KBM-7 (cell line): ENCODE measurements at regions not wholly inside any gene's neighbourhood (a gene's known extent, or its start where the extent isn't known, plus 50 kb on each side); places are given as distances from the start of the nearest gene placed in this dataset.
"Not testable (repeated sequence)": the region's sequence is repeated elsewhere in the genome, so short reads cannot be mapped to it uniquely, and the experiment has no call there.

Experiments
- DNase-seq: peaks from one replicate; pipeline ENCODE4 v3.0.0-alpha.2; 2015
- in situ Hi-C: fragments of 300-500 bp; cut with MboI; formaldehyde crosslinking; loops from 2 replicates; pipeline ENCODE4 v1.14.3; 2020; ENCODE audit warnings: low sequenced_read_pairs, low pct_unique_long_range_greater_than_20kb, mixed read lengths

DNA sequence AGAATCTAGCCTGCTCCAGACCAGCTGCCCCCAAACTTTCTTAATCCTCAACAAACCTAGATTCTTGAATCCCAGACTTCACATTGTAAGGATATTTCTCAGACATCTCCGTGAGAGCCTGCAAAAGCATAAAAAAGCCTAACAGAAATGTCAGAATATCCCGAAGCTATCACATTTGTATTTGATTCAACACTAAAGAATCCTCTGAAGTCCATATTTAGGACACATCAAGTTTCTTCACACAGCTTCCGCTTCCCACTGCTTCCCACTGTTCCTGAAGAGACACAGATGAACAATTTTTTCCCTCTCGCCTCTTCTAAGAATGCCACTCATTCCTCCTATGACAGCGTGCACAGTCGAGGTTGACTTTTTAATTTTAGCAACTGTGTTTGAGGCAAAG, 396.2 kb upstream of the IGFBP3 start:
- in situ Hi-C loops, result loop anchor here (25.0 kb wide), 1 partner anchor 405 kb away; the partner anchor contains the start of gene IGFBP3
- no peak for DNase-seq

DNA sequence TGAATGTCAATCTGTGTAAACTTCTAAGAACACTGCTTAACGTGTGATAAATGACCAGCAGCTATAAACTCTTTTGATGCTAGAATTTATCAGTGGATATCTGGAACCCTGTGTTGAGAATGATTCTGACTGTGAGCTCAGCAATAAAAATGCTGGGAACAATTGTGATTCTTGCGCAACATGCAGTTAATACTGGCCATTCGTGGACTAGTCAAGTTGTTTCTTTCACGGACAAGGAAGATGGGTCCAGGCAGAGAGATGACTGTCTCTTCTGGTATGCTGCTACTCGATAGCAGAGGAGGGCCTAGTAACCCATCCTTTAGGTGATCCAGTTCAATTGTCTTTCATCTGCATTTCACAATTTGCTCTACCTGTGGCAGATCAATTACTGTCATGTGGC, 394.8 kb upstream of the IGFBP3 start:
- DNase-seq, result no peak
- in situ Hi-C loops, result loop anchor here (25.0 kb wide), 1 partner anchor 404 kb away; the partner anchor contains the start of gene IGFBP3

DNA sequence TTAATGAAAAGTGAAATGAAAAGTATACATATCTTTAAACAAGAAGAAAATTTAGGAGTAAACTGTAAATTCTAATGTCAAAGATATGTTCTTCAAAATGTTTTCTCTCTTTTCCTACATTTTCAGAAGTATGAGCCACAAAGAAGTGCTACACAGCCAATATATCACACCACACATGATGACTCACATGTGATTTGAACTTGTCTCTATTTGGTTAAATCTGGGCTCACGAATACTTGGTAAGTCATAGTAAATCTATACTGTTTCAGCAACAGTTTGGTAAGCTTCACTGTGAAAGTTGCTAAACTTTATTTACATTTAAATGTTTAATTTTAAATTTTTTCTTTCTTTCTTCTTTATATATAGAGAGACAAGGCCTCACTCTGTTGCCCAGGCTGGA, 380.6 kb upstream of the IGFBP3 start:
- no peak for DNase-seq
- in situ Hi-C loops, result loop anchor here (25.0 kb wide), 1 partner anchor 389 kb away; the partner anchor contains the start of gene IGFBP3

DNA sequence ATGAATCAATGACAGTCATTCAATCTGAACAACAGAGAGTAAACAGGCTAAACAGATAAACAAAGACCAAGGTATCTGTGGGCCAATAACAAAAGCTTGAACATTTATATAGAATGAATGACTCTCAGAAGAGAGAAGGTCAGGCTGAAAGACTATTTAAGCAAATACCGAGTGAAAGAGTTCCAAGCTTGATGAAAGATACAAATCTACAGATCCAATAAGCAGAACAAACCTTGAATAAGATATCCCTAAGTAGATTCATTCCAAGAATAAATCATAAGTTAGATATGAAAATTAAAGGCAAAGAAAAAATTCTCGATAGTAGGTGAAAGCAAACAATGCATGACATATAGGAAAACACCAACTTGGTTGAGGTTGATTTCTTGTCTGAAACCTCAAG, 376.4 kb upstream of the IGFBP3 start:
- in situ Hi-C loops, result no loop called here
- DNase-seq, result no peak

DNA sequence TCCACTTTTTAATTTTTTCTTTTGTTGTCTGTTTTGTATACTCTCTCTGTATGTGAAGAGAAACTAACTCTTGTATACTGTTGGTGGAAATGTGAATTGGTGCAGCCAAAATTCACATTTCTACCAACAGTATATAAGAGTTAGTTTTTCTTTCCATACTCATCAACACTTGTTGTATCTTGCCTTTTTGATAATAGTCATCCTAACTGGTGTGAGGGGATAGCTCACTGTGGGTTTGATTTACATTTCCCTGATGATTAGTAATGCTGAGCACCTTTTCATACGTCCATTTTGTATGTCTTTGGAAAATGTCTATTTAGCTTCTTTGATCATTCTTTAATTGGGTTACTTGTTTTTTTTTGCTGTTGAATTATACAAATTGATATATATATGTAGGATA, 375.5 kb upstream of the IGFBP3 start:
- in situ Hi-C loops, result no loop called here
- DNase-seq, result no peak

DNA sequence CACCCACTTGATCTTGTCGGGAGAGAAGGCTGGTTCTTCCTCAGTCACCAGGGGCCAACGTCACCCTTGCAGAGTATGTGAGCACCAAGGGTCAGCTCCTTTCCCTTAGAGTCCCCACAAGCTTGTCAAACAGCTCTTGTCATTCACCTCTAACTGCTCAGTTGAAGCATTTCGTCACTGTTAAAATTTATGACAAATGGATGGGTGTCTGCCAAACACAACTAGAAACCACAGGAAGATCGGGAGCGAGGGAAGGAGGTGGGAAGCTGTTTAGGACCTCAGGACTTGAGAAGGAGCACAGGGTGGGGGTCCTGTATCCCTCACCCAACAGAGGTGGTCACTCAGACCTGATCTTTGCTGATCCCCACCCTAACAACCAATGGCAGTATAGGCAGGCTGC, 373.3 kb upstream of the IGFBP3 start:
- DNase-seq, result no peak
- in situ Hi-C loops, result no loop called here

DNA sequence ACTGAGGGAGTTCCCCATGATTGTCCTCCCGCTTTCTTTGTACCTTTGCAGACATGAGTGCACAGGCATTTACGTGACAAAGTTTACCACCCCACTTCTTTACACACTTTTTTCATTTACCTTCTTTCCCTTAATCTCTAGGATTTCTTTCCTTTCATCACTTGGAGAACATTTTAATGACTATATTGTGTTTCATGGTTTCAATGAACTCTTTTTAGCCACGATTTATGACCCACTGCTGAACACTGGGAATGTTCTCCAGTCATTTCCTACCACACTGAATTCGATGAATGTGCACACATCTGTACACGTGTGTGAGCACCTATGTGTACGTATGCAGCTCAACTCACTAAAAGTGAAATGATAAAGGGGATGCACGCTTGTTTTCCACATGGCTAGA, 371.7 kb upstream of the IGFBP3 start:
- in situ Hi-C loops, result no loop called here

DNA sequence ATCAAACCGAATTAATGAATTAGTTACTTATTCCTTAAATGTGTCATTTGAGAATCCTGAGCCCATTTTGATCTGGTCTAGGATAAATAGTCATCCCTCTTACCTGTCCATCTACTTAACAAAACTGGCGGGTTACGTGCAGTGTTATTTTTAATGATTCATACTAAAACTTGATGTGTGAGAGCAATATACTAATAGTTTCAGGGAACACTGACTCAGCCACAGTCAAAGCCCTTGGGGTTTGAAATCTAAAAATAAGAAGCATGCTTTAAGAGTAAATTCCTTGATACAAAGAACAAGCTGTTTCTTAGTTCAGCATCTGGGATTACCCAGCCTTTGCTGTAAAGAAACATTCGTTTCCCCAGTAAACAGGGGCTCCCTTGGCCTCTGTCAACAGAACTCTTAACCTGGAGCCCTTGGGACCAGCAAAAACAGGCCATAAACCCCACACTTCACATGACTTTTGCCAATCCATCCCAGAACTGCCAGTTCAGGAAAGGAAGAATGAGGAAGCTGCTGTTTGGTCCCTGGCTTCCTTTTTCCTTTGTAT, 370.6 kb upstream of the IGFBP3 start:
- in situ Hi-C loops, result no loop called here
- no peak for DNase-seq

More for the DNA sequence above, 371.7 kb upstream of the IGFBP3 start:
- DNase-seq, result no peak

DNA sequence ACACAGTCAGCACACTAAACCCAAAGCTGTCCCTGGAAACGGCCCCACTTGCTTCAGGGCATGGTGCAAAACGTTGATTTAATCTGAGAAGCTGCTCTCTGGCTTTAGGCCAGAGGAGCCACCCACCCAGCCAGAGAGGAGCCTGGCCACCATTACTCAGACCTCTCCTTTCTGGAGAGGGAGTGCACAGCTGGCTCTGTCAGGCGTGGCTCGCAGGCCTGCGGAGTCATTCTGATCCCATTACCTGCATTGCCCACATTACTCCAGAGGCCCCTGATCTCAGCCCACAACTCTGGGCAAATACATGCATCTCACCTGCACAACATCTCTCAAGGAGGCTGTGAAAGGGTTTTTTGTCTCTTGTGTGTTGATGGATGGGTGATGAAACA, 370.0 kb upstream of the IGFBP3 start:
- in situ Hi-C loops, result no loop called here
- no peak for DNase-seq

DNA sequence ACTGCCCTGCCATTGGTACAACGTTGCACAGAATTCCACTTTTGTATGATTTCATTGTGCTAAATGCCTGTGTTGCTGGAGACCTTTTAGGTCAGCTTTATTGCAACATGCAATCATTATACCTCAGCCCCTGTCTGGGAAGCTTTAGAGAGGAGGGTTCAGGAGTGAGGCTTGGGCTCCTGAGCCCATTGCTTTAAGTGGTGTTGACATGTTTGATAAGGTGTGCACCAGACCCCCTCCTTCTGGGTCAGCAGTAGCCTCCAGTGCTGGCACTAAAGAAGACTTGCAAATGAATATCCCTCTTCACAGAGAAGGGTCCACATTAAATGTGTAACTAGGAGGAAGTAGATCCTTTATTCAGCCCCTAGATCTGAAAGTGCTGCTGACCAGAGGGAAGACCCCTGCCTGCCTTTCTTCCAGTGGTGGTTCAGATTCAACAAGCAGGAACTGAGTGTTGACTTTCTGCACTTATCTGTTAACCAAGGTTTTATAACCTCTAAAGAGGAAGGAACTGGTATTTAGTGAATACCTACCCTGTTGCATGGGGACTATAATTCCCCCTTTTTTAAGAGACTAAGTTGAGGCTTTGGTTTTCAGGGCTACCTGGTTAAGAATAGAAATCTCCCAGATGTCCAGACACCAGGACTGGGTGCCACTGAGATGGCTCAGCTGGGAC, 369.4 kb upstream of the IGFBP3 start:
- in situ Hi-C loops, result no loop called here
- no peak for DNase-seq

DNA sequence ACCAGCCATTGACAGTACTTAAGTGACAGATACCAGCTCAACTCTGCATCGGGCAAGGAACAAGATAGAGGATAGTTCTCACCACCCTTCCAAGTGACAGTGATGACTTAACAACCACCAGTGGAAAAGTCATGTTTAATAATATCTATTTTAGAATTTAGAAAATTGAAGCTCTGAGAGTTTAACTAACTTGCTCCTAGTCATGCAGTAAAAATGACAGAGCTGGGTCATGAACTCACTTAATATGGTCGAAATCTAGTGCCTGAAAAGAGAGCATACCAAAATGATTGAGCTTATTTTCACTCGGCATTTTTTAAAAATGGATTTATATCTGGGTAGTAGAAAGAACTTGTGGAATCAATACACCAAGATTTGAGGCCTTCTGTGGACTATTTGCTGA, 367.8 kb upstream of the IGFBP3 start:
- in situ Hi-C loops, result no loop called here
- no peak for DNase-seq

DNA sequence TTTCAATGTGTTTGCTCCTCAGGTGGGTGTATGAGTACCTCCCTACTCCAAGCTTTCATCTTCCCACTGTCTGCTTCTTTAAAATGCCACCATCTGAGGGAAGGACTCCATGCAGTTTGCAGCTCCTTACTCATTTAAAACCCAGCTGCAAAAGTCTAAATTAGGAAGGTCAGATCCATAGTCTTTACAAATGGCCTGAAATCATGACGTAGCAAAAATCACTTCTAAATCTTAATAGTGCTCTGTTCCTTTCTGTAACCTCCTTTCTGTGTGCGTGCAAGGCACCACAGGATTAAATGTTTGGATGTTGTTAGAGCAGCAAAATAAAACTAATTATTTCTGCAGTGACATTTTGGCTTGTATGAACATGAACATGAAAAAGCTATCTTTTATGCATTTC, 366.9 kb upstream of the IGFBP3 start:
- in situ Hi-C loops, result no loop called here
- no peak for DNase-seq

DNA sequence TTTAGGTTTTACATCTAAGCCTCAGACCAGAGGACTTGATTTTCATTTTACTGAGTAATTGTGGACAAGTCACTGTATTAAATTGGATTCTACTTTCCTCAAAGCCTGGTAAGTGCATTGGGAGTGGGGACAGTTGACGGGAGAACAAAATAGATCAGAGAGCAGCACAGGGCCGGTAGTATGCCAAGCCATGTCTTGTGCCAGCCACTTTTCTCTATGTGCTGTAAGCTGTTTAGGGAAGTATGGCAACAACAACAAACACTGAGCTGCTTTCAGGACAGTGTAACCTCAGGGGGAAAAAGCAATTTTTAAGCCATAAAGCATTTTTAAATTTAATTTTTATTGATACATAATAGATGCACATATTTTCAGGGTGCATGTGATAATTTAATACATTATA, 365.9 kb upstream of the IGFBP3 start:
- in situ Hi-C loops, result no loop called here
- no peak for DNase-seq

DNA sequence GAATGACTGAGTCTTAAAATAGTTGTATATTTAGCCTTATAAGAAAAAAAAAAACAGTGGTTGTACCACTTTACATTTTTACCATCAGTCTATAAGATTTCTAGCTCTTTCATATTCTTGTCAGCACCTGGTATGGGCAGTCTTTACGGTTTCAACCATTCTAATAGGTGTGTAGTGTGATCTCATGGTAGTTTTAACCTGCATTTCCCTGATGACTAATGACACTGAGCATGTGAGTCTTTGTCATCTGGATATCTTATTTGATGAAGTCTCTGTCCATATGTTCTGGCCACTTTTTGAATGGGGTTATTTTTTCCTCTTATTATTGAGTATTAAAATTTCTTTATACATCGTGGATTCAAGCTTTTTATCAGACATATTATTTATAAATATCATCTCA, 365.3 kb upstream of the IGFBP3 start:
- in situ Hi-C loops, result no loop called here
- no peak for DNase-seq

DNA sequence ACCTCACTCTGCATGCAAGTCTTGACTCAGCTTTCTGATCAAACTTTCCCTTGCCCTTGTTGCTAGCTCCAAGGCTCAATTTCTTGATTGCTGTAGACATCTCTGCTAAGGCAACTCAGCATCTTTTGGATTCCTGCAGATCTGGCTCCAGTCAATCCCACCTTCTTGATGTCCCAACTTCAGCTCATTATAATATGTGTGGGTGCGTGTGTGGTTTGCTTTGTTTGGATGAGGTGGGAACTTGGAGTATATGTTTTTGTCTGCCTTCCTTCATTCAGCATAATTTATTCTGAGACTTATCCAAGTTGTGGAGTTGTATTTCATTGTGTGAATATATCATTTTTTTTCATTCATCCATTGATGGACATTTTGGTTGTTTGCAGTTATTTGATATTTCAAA, 364.8 kb upstream of the IGFBP3 start:
- no peak for DNase-seq
- in situ Hi-C loops, result no loop called here

DNA sequence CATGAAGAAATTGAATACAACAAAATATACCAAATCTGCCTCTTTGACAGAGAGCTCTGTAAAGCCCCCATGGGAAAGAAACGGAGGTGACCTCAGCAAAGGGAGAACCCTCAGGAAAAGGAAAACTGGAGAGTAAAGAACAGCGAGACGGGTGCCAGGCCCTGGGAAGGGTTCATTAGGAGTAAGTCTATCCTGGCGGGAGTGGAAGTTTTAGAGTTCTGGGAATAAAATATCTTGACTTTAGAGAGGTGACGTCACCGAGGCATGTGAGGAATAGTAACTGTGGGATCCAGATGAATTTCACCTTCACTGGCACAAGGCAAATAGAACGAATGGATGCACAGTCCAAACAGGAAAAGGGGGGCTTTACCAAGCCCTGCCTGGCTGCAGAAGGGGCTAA, 362.8 kb upstream of the IGFBP3 start:
- in situ Hi-C loops, result no loop called here
- DNase-seq, result no peak

DNA sequence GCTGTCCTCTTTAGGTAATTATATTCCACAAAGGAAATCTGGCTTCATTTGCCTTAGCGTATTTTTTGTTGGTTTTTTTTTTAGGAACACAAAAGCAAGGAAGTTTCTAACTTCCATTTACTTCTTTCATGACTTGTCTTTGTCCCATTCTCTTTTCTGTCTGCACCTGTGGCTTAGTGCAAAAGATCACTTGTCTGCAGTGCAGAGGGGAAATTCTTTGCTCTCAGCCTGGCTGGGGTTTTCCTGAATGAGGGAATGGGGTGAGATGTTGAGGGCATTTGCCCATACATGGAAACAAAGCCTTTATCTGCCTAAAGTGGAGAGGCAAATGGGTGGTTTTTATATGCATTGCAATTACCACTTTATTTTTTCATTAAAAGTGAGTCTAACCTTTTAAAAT, 361.1 kb upstream of the IGFBP3 start:
- no peak for DNase-seq
- in situ Hi-C loops, result no loop called here

DNA sequence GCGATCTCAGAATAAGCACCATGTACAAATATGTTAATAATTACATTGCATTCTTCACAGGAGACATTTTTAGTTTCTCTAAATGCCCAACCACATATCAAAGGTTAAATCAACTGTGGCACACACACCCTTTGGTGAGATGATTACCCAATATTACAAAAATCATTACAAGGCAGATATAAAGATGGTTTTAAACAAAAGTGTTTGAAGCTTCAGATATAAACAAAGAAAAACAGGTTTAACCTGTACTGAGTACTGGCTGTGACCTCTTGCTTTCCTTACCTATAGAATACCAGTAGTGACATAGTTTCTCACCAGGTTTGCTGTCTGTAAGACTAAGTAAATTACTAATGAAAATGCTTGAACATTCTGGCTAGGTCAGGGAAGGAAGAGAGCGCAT, 360.0 kb upstream of the IGFBP3 start:
- DNase-seq, result no peak
- in situ Hi-C loops, result no loop called here

DNA sequence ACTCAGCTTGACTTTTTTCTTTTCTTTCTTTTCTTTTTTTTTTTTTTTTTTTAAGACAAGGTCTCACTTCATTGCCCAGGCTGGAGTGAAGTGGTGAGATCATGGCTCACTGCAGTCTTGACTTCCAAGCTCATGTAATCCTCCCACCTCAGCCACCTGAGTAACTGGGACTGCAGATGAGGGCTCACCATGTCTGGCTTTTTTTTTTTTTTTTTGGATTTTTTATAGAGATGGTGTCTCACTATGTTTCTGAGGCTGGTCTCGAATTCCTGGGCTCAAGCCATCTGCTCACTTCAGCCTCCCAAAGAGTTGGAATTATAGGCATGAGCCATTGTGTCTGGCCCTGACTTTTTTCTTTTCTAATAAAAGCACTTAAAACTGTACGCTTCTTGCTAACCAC, 358.2 kb upstream of the IGFBP3 start:
- DNase-seq, result no peak

DNA sequence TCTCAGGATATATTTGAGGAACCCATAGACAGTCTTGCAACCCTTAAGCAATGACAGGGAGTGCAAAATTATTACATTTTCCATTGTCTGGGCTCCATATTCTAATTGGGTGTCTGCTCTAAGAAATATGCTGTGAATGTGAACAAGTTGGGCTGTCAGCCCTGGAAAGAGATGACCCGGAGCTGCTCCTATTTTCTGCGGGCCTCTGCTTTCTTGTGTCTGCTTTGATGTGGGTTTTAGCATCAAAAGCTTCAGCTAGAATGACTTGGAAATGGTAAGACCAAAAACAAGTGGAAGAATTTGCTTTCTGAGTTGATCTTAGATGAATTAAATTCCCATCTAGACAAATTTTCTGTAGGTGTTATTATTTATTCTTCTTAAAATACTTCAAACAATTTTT, 343.6 kb upstream of the IGFBP3 start:
- DNase-seq, result no peak
- in situ Hi-C loops, result no loop called here

More for the DNA sequence above, 358.2 kb upstream of the IGFBP3 start:
- in situ Hi-C loops, result no loop called here

DNA sequence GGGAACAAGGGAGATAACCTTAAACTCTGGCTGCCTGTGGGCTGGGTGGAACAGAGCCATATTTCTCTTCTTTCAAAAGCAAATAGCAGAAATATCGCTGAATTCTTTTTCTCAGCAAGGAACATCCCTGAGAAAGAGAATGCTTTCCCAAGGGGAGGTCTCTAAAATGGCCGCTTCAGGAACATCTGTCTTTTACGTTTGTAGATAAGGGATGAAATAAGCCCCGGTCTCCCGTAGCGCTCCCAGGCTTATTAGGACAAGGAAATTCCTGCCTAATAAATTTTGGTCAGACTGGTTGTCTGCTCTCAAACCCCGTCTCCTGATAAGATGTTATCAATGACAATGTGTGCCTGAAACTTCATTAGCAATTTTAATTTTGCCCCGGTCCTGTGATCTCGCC, 340.6 kb upstream of the IGFBP3 start:
- in situ Hi-C loops, result not testable (repeated sequence)

More for the DNA sequence above, 340.6 kb upstream of the IGFBP3 start:
- DNase-seq, result not testable (repeated sequence)
